Pancreas (tissue), 10 donors: ENCODE measurements at regions not wholly inside any gene's neighbourhood (a gene's known extent, or its start where the extent isn't known, plus 50 kb on each side); places are given as distances from the start of the nearest gene placed in this dataset.
"Not testable (repeated sequence)": the region's sequence is repeated elsewhere in the genome, so short reads cannot be mapped to it uniquely, and the experiment has no call there.

ENCODE experiments used
- ATAC-seq, 4 donors: fragments of 200-7000 bp; cut with Tn5 transposase; one replicate each; pipeline versions ENCODE4 v1.8.0 to v1.9.1; 2020; ENCODE audit warnings: mild to moderate bottlenecking in 4 of 4, moderate library complexity in 4 of 4
- DNase-seq, 6 donors: peaks; one replicate each; pipeline ENCODE4 v3.0.0-alpha.2; 2020
- FAIRE-seq: peaks from 2 replicates; lab custom pipeline; 2012; peaks lifted over from hg19 to GRCh38; lab: Jason Lieb, UNC
- H3K27ac ChIP-seq, 4 donors: fragments of 200-600 bp; sonication (generic); 1 replicate in 3 of 4; 2 replicates in 1 of 4; pipeline versions ENCODE4 v1.5.0 to v1.8.0; 2020
- H3K27me3 ChIP-seq, 4 donors: fragments of 200-600 bp; one replicate each; pipeline ENCODE4 v1.8.0; 2021
- H3K36me3 ChIP-seq, 3 donors: fragments of 200-600 bp; sonication (generic) in 1 of 3; one replicate each; pipeline versions ENCODE4 v1.5.0 to v1.8.0; 2020 to 2021
- H3K4me1 ChIP-seq, 3 donors: fragments of 200-600 bp; one replicate each; pipeline ENCODE4 v1.8.0; 2021
- H3K4me3 ChIP-seq, 4 donors: fragments of 200-600 bp; sonication (generic) in 2 of 4; one replicate each; pipeline versions ENCODE4 v1.5.0 to v1.8.0; 2020 to 2021
- H3K9me3 ChIP-seq, 4 donors: fragments of 200-600 bp; one replicate each; pipeline ENCODE4 v1.8.0; 2021
- CTCF ChIP-seq, 4 donors: fragments of 200-600 bp; sonication (generic) in 3 of 4; IDR thresholded peaks; one replicate each; pipeline versions ENCODE4 v1.5.0 to v1.8.0; 2021; ENCODE audit warnings: antibody characterized with exemption in 4 of 4
- WGBS, 2 donors: extraction: QIAGEN DNeasy Blood & Tissue Kit; methylation state at CpG; one replicate each; pipeline ENCODE4 v1.1.7; 2013; 5-methylcytosine and 5-hydroxymethylcytosine counted together
- intact Hi-C, 3 donors: fragments of 100-400 bp; cut with DNase I; formaldehyde crosslinking; loops; one replicate each; pipeline versions ENCODE4 v1.11.1 to v1.14.2; 2022
- donor health status: healthy with polysubstance abuse.
- donor health status: DM: no; HTN: no; CAD: no; lungs with moderate emphysema.
- donor health status: DM: no; HTN: no; CAD: no.
- donor health status: control.
- donor health status: control.
- donor health status: Bipolar disorder and iron deficiency.
- donor health status: DM: yes; HTN: yes; CAD: no.
- donor health status: DM: no; HTN: no; CAD: no.
- donor health status: DM: no; HTN: no; CAD: no.
- donor health status: DM: yes; HTN: yes; CAD: no.

GRCh38 chr22:47879346-47879745 lies 1116.9 kb downstream of the TBC1D22A start:
- Histone ChIP-seq H3K4me3 (no peak overlapping the region), H3K9me3 (no peaks in the 10 kb centered on the region), H3K4me1 (no peaks in the 10 kb centered on the region), H3K27me3 (no peaks in the 10 kb centered on the region), H3K27ac (no peak overlapping the region), H3K36me3 (no peaks in the 10 kb centered on the region)
- 77 to 83% methylated on average over 2 of the region's 2 CpGs for WGBS, 2 donors
- no peak for FAIRE-seq
- intact Hi-C loops: no loop called here
- TF ChIP-seq CTCF (IDR thresholded peaks at IDR 0.05): no peak
- no peak for DNase-seq
- ATAC-seq: no peak

- FAIRE-seq (no peak), ATAC-seq (no peak), DNase-seq (no peak)
- intact Hi-C loops: no loop called here
- Histone ChIP-seq H3K36me3 (no peaks in the 10 kb centered on the region), H3K9me3 (no peaks in the 10 kb centered on the region), H3K27me3 (no peaks in the 10 kb centered on the region), H3K4me3 (no peak overlapping the region), H3K27ac (no peak overlapping the region), H3K4me1 (no peaks in the 10 kb centered on the region)
- WGBS, 2 donors: 24 to 30% methylated on average over 5 of the region's 5 CpGs
- no peak for TF ChIP-seq CTCF (IDR thresholded peaks at IDR 0.05)
Observed at GRCh38 chr22:47878460-47878859, 1116.0 kb downstream of the TBC1D22A start.

DNA sequence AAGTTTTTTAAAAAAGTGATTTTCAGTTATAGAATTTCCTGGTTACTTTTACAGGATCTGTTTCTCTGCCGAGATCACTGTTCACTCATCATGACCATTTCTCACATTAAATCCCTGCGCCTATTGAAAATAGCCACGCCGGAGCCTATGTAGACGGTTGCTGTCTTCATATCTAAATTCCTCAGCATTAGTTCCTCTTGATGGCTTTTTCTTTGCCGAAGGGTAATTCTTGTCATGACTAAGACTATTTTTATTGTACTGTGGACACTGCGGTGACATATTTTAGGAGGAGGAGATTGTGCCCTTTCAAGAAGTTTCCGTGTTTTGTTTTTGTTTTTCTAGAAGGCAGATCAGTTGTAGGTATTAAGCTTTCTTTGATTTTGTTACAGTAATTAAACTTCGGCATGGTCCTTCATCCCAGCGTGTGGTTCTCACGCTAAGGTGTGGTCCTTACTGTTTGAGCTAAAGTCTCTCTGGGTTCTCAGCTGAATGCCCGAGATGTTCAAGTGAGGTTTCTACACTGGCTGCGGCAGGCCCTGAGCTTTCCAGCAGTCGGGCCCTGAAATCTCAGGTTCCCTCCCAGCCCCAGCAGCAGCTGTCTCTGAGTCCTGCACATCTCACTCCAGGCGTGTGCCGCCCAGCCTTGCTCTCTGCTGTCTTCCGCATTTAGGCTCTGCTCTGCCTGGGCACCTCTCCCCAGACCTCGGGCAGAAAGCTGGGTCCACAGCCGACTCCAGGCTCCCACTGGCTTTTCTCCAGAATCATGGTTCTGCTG lies 1110.5 kb downstream of the TBC1D22A start:
- FAIRE-seq: no peak
- WGBS, 2 donors: 66 to 81% methylated on average over 19 of the region's 19 CpGs
- H3K4me1 ChIP-seq: no peaks in the 10 kb centered on the region

DNA sequence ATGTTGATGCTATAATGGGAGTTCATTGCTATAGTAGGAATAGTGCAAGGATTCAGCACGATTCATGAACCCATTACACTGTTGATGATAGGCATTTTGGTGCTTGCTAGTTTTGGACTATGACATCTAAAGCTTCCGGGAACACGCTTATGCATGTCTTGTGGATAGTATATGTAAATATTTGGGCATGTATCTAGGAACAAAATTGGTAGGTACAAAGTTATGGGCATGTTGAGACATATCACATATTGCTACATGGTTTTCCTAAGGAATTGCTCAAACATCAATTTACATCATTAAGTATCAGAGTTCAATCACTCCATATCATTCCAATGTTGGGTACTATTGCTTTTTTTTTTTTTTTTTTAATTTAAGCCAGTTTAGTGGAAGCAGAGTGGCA lies 1103.2 kb downstream of the TBC1D22A start:
- ATAC-seq: no peak
- DNase-seq: no peak
- H3K27me3 ChIP-seq: peaks cover 0 to 3% (median 2%) of the 10 kb centered on the region in 4 donors
- H3K36me3 ChIP-seq: no peaks in the 10 kb centered on the region
- 71 to 74% methylated on average over 3 of the region's 3 CpGs for WGBS, 2 donors
- intact Hi-C loops: no loop called here
- H3K9me3 ChIP-seq: no peaks in the 10 kb centered on the region
- TF ChIP-seq CTCF (IDR thresholded peaks at IDR 0.05): no peak
- no peak overlapping the region for H3K4me3 ChIP-seq
- H3K4me1 ChIP-seq: no peaks in the 10 kb centered on the region
- FAIRE-seq: no peak
- no peak overlapping the region for H3K27ac ChIP-seq

More for the DNA sequence above, 1110.5 kb downstream of the TBC1D22A start:
- Histone ChIP-seq H3K9me3 (no peaks in the 10 kb centered on the region), H3K4me3 (no peak overlapping the region), H3K27ac (no peak overlapping the region), H3K36me3 (no peaks in the 10 kb centered on the region), H3K27me3 (no peaks in the 10 kb centered on the region)
- intact Hi-C loops: no loop called here
- TF ChIP-seq CTCF (IDR thresholded peaks at IDR 0.05): no peak
- no peak for DNase-seq
- ATAC-seq: no peak

- no peak for FAIRE-seq
- 71 to 73% methylated on average over 4 of the region's 4 CpGs for WGBS, 2 donors
Observed at GRCh38 chr22:47862394-47862793, 1099.9 kb downstream of the TBC1D22A start.

GRCh38 chr22:47860907-47861306 lies 1098.5 kb downstream of the TBC1D22A start:
- H3K4me1 ChIP-seq, H3K36me3 ChIP-seq, DNase-seq, H3K27ac ChIP-seq, H3K4me3 ChIP-seq, H3K9me3 ChIP-seq, FAIRE-seq, intact Hi-C loops, H3K27me3 ChIP-seq, ATAC-seq: not testable (repeated sequence)
- whole genome bisulfite sequencing, 2 donors: 62 to 63% methylated on average over 9 of the region's 9 CpGs

More at GRCh38 chr22:47862394-47862793, 1099.9 kb downstream of the TBC1D22A start:
- no peaks in the 10 kb centered on the region for H3K36me3 ChIP-seq
- no peak overlapping the region for H3K4me3 ChIP-seq
- H3K27me3 ChIP-seq: peaks cover 0 to 7% (median under 1%) of the 10 kb centered on the region in 4 donors
- no peaks in the 10 kb centered on the region for H3K9me3 ChIP-seq
- ATAC-seq (no peak), DNase-seq (no peak)
- no peaks in the 10 kb centered on the region for H3K4me1 ChIP-seq
- intact Hi-C loops: no loop called here
- H3K27ac ChIP-seq: no peak overlapping the region
- no peak for TF ChIP-seq CTCF (IDR thresholded peaks at IDR 0.05)
